ENCODE measurements at regions not wholly inside any gene's neighbourhood (a gene's known extent, or its start where the extent isn't known, plus 50 kb on each side); places are given as distances from the start of the nearest gene placed in this dataset.

DNA sequence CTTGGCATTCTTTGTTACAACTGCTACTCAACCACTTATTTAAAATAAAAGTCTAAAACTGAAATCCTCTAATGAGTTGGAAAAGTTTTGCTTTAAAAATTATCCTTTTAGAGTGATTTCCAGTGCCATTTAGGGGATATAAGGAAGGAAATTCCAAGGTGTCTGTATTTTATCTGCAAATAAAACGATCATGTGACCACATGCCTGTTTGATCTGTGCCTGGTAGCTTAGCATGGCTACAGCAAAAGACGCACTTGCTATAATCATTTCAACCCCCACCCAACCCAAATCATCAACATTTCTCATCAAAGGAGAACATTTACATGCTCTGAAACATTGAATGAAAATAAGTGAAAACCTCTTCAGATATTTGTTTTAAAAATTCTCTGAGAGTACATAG is 615.1 kb downstream of the IRS1 start:
- no peaks in the 10 kb centered on the region for H3K9me2 ChIP-seq (ENCODE audit: low read depth, low read length)
- H3K27ac ChIP-seq (ENCODE audit: low read depth, low read length, poor library complexity, severe bottlenecking) = no peak overlapping the region
- no peak overlapping the region for H3K4me3 ChIP-seq (ENCODE audit: low read depth, low read length, poor library complexity, severe bottlenecking)
- no peaks in the 10 kb centered on the region for H3K79me2 ChIP-seq (ENCODE audit: insufficient read depth, low read length)
- no peaks in the 10 kb centered on the region for H3F3A ChIP-seq (ENCODE audit: insufficient read depth, low read length)
- TF ChIP-seq, protein P1, sequence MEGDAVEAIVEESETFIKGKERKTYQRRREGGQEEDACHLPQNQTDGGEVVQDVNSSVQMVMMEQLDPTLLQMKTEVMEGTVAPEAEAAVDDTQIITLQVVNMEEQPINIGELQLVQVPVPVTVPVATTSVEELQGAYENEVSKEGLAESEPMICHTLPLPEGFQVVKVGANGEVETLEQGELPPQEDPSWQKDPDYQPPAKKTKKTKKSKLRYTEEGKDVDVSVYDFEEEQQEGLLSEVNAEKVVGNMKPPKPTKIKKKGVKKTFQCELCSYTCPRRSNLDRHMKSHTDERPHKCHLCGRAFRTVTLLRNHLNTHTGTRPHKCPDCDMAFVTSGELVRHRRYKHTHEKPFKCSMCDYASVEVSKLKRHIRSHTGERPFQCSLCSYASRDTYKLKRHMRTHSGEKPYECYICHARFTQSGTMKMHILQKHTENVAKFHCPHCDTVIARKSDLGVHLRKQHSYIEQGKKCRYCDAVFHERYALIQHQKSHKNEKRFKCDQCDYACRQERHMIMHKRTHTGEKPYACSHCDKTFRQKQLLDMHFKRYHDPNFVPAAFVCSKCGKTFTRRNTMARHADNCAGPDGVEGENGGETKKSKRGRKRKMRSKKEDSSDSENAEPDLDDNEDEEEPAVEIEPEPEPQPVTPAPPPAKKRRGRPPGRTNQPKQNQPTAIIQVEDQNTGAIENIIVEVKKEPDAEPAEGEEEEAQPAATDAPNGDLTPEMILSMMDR (IDR thresholded peaks at IDR 0.05; ENCODE audit: low read length) = no peak
- TF ChIP-seq EZH2 (IDR thresholded peaks at IDR 0.05; ENCODE audit: borderline replicate concordance, low read length) = no peak
- no peaks in the 10 kb centered on the region for H4K20me1 ChIP-seq (ENCODE audit: insufficient read depth, low read length)
- H2AFZ ChIP-seq (ENCODE audit: low read length) = no peak overlapping the region
- no peaks in the 10 kb centered on the region for H3K27me3 ChIP-seq (ENCODE audit: insufficient read depth, low read length)
- no peak overlapping the region for H3K4me2 ChIP-seq (ENCODE audit: low read length)
- H3K36me3 ChIP-seq (ENCODE audit: insufficient read depth, low read length) = no peaks in the 10 kb centered on the region
- H3K9ac ChIP-seq (ENCODE audit: low read length) = no peak overlapping the region
- H3K4me1 ChIP-seq (ENCODE audit: insufficient read depth, low read length, severe bottlenecking) = no peaks in the 10 kb centered on the region
- no peaks in the 10 kb centered on the region for H3K9me3 ChIP-seq (ENCODE audit: low read length)

GRCh38 chr2:226183550-226183949 is 616.1 kb downstream of the IRS1 start:
- no peak overlapping the region for H3K9ac ChIP-seq (ENCODE audit: low read length)
- H3F3A ChIP-seq (ENCODE audit: insufficient read depth, low read length) = no peaks in the 10 kb centered on the region
- H3K27ac ChIP-seq (ENCODE audit: low read depth, low read length, poor library complexity, severe bottlenecking) = no peak overlapping the region
- no peaks in the 10 kb centered on the region for H3K27me3 ChIP-seq (ENCODE audit: insufficient read depth, low read length)
- H2AFZ ChIP-seq (ENCODE audit: low read length) = no peak overlapping the region
- no peaks in the 10 kb centered on the region for H3K9me2 ChIP-seq (ENCODE audit: low read depth, low read length)
- no peaks in the 10 kb centered on the region for H3K9me3 ChIP-seq (ENCODE audit: low read length)
- H3K4me2 ChIP-seq (ENCODE audit: low read length) = no peak overlapping the region
- no peaks in the 10 kb centered on the region for H3K79me2 ChIP-seq (ENCODE audit: insufficient read depth, low read length)
- H3K4me1 ChIP-seq (ENCODE audit: insufficient read depth, low read length, severe bottlenecking) = no peaks in the 10 kb centered on the region
- H4K20me1 ChIP-seq (ENCODE audit: insufficient read depth, low read length) = no peaks in the 10 kb centered on the region
- TF ChIP-seq EZH2 (IDR thresholded peaks at IDR 0.05; ENCODE audit: borderline replicate concordance, low read length) = no peak
- TF ChIP-seq, protein P1 (IDR thresholded peaks at IDR 0.05; ENCODE audit: low read length) = no peak
- no peak overlapping the region for H3K4me3 ChIP-seq (ENCODE audit: low read depth, low read length, poor library complexity, severe bottlenecking)
- no peaks in the 10 kb centered on the region for H3K36me3 ChIP-seq (ENCODE audit: insufficient read depth, low read length)

- Histone ChIP-seq H3K9me3 (ENCODE audit: low read length) (no peaks in the 10 kb centered on the region), H3F3A (ENCODE audit: insufficient read depth, low read length) (no peaks in the 10 kb centered on the region), H3K27me3 (ENCODE audit: insufficient read depth, low read length) (no peaks in the 10 kb centered on the region), H3K9ac (ENCODE audit: low read length) (no peak overlapping the region), H3K4me2 (ENCODE audit: low read length) (no peak overlapping the region), H3K27ac (ENCODE audit: low read depth, low read length, poor library complexity, severe bottlenecking) (no peak overlapping the region), H3K36me3 (ENCODE audit: insufficient read depth, low read length) (no peaks in the 10 kb centered on the region), H3K9me2 (ENCODE audit: low read depth, low read length) (no peaks in the 10 kb centered on the region), H2AFZ (ENCODE audit: low read length) (no peak overlapping the region), H4K20me1 (ENCODE audit: insufficient read depth, low read length) (no peaks in the 10 kb centered on the region), H3K4me1 (ENCODE audit: insufficient read depth, low read length, severe bottlenecking) (no peaks in the 10 kb centered on the region), H3K4me3 (ENCODE audit: low read depth, low read length, poor library complexity, severe bottlenecking) (no peak overlapping the region), H3K79me2 (ENCODE audit: insufficient read depth, low read length) (no peaks in the 10 kb centered on the region)
- TF ChIP-seq, protein P1 (IDR thresholded peaks at IDR 0.05; ENCODE audit: low read length) = no peak
- no peak for TF ChIP-seq EZH2 (IDR thresholded peaks at IDR 0.05; ENCODE audit: borderline replicate concordance, low read length)
Measured at GRCh38 chr2:226183033-226183432, 616.6 kb downstream of the IRS1 start.

Data from OCI-LY1 (cell line).